ENCODE measurements at regions not wholly inside any gene's neighbourhood (a gene's known extent, or its start where the extent isn't known, plus 50 kb on each side); places are given as distances from the start of the nearest gene placed in this dataset.
A peak's percentile ranks its signal among the peaks of the same experiment; 100 is the strongest.

DNA sequence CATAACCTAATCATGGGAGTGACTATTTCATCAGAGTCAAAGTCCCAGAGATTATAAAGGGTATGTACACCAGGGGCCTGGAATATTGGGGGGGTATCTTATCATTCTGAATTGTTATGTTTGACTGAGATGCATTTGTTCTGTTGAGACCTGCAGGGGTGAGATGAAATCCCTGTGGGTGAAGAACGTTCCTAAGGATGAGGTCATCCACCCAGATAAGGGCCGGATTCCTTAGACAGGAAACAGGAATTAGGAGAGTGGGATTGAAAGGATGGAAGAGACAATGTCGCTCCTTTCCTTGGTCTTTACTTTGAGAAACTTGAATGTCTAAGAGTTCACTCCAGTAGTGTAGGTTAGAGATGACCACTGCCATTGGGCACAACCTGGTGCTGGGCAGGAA, 54.7 kb downstream of the GAS1 start:
- ChIA-PET POLR2A (no interaction called here), CTCF (ENCODE audit: low intra/inter-chr PET ratio, low total read pairs) (no interaction called here)
- Histone ChIP-seq H3K36me3 (replicated peaks in 1 of 2; ENCODE audit: control insufficient read depth in 1 of 2, insufficient read depth in 2 of 2, low read length in 2 of 2) (no peaks in the 10 kb centered on the region), H3K79me2 (ENCODE audit: insufficient read depth, low read length) (no peaks in the 10 kb centered on the region), H3K4me3 (replicated peaks in 1 of 3; ENCODE audit: insufficient read depth in 1 of 3, low read depth in 2 of 3, low read length in 3 of 3) (no peak overlapping the region), H3K4me1 (ENCODE audit: insufficient read depth, low read length) (no peaks in the 10 kb centered on the region), H3K27ac (ENCODE audit: extremely low read length, insufficient read depth, low read length) (no peak overlapping the region), H3K4me2 (ENCODE audit: low read depth, low read length) (no peak overlapping the region), H4K20me1 (ENCODE audit: insufficient read depth, low read length) (no peaks in the 10 kb centered on the region), H2AFZ (ENCODE audit: low read length) (no peak overlapping the region), H3K9me3 (ENCODE audit: low read length) (no peaks in the 10 kb centered on the region), H3K27me3 (ENCODE audit: control insufficient read depth in 1 of 2, insufficient read depth in 2 of 2, low read length in 2 of 2) (no peaks in the 10 kb centered on the region), H3K9ac (ENCODE audit: insufficient read depth, low read depth, low read length) (no peak overlapping the region)
- ATAC-seq (no peak), DNase-seq (ENCODE audit: low spot score) (no peak), FAIRE-seq (no peak)
- 0% methylated on average over 3 of the region's 3 CpGs for WGBS (ENCODE audit: low lambda C conversion rate)
- TF ChIP-seq ATF7 (IDR thresholded peaks at IDR 0.05) (peak; percentile 29; the same call in 1 of the 2 replicates), ATF7 (CRISPR knock-in tag; IDR thresholded peaks at IDR 0.05) (no peak), HNRNPH1 (optimal IDR thresholded peaks at IDR 0.05; ENCODE audit: low read depth, low read length) (no peak)
- intact Hi-C loops (cut with micrococcal nuclease; ENCODE audit: unreplicated experiment) = no loop called here
- in situ Hi-C loops (cut with HindIII; ENCODE audit: extremely low pct_ligation_motif_present, low pct_unique_long_range_greater_than_20kb) = no loop called here
- BruUV-seq (replicated peaks) = no TSS peak

DNA sequence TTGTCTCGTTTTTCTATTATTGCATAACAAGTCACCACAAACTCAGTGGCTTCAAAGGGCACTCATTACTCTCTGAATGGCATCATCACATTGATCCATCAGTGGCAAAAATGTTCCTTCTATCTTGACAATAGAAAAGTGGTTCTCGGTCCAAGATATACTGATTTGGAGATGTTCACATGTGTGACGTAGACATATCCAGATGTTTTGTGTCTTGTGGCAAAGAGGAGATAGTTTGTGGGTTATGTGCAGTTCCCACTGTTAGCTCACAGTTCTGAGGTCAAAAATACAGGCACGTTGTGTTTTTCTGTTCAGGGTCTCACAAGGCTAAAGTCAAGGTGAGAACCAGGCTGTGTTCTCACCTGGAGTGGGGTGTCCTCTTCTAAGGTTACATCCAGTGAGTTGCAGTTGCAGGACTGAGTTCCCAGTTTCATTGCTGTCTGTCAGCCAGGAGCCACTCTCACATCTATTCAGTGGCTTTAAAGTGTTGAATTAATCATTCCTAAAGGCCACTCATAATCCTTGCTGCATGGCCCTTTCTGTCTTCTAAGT, 55.3 kb downstream of the GAS1 start:
- ChIA-PET POLR2A (no interaction called here), CTCF (ENCODE audit: low intra/inter-chr PET ratio, low total read pairs) (no interaction called here)
- Histone ChIP-seq H2AFZ (ENCODE audit: low read length) (no peak overlapping the region), H3K9ac (ENCODE audit: insufficient read depth, low read depth, low read length) (no peak overlapping the region), H3K4me3 (replicated peaks in 1 of 3; ENCODE audit: insufficient read depth in 1 of 3, low read depth in 2 of 3, low read length in 3 of 3) (no peak overlapping the region), H3K9me3 (ENCODE audit: low read length) (no peaks in the 10 kb centered on the region), H3K27me3 (ENCODE audit: control insufficient read depth in 1 of 2, insufficient read depth in 2 of 2, low read length in 2 of 2) (no peaks in the 10 kb centered on the region), H3K79me2 (ENCODE audit: insufficient read depth, low read length) (no peaks in the 10 kb centered on the region), H3K4me2 (ENCODE audit: low read depth, low read length) (no peak overlapping the region), H3K4me1 (ENCODE audit: insufficient read depth, low read length) (no peaks in the 10 kb centered on the region), H3K36me3 (replicated peaks in 1 of 2; ENCODE audit: control insufficient read depth in 1 of 2, insufficient read depth in 2 of 2, low read length in 2 of 2) (no peaks in the 10 kb centered on the region), H3K27ac (ENCODE audit: extremely low read length, insufficient read depth, low read length) (no peak overlapping the region), H4K20me1 (ENCODE audit: insufficient read depth, low read length) (no peaks in the 10 kb centered on the region)
- DNase-seq (ENCODE audit: low spot score) (no peak), ATAC-seq (no peak), FAIRE-seq (no peak)
- in situ Hi-C loops (cut with HindIII; ENCODE audit: extremely low pct_ligation_motif_present, low pct_unique_long_range_greater_than_20kb) = no loop called here
- 0% methylated on average over 4 of the region's 4 CpGs for WGBS (ENCODE audit: low lambda C conversion rate)
- TF ChIP-seq, protein P1, sequence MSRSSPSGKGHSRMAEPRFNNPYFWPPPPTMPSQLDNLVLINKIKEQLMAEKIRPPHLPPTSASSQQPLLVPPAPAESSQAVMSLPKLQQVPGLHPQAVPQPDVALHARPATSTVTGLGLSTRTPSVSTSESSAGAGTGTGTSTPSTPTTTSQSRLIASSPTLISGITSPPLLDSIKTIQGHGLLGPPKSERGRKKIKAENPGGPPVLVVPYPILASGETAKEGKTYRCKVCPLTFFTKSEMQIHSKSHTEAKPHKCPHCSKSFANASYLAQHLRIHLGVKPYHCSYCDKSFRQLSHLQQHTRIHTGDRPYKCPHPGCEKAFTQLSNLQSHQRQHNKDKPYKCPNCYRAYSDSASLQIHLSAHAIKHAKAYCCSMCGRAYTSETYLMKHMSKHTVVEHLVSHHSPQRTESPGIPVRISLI (CRISPR knock-in tag; IDR thresholded peaks at IDR 0.05; ENCODE audit: borderline replicate concordance) = no peak
- no peak for TF ChIP-seq ZFP36 (IDR thresholded peaks at IDR 0.05; ENCODE audit: borderline replicate concordance, low read depth, low read length, partially characterized antibody)
- peak; percentile 76 for TF ChIP-seq CREB1 (IDR thresholded peaks at IDR 0.05)
- no peak for TF ChIP-seq CREB1 (CRISPR knock-in tag; IDR thresholded peaks at IDR 0.05)
- intact Hi-C loops (cut with micrococcal nuclease; ENCODE audit: unreplicated experiment) = no loop called here
- BruUV-seq (replicated peaks) = no TSS peak

Data from HepG2 (cell line).